IgD-negative memory B cell (primary cell): ENCODE measurements at regions not wholly inside any gene's neighbourhood (a gene's known extent, or its start where the extent isn't known, plus 50 kb on each side); places are given as distances from the start of the nearest gene placed in this dataset.

ENCODE experiments used
- H3K27ac Mint-ChIP-seq, 3 donors: one replicate each; pipeline ENCODE4 v1.8.0; 2020 to 2022; ENCODE audit warnings: mild to moderate bottlenecking in 3 of 3, mixed read lengths in 3 of 3, moderate library complexity in 1 of 3
- H3K27me3 Mint-ChIP-seq: one replicate; pipeline ENCODE4 v1.8.0; 2021; ENCODE audit warnings: mixed read lengths
- H3K36me3 Mint-ChIP-seq: one replicate; pipeline ENCODE4 v1.8.0; 2020; ENCODE audit warnings: mild to moderate bottlenecking, mixed read lengths
- H3K4me1 Mint-ChIP-seq, 3 donors: one replicate each; pipeline ENCODE4 v1.8.0; 2020 to 2022; ENCODE audit warnings: mixed read lengths in 3 of 3, mild to moderate bottlenecking in 1 of 3
- H3K4me3 Mint-ChIP-seq, 4 donors: one replicate each; pipeline ENCODE4 v1.8.0; 2020 to 2022; ENCODE audit warnings: mild to moderate bottlenecking in 4 of 4, mixed read lengths in 4 of 4, moderate library complexity in 3 of 4
- H3K9me3 Mint-ChIP-seq, 3 donors: one replicate each; pipeline ENCODE4 v1.8.0; 2020 to 2021; ENCODE audit warnings: mixed read lengths in 3 of 3, mild to moderate bottlenecking in 1 of 3

- Mint-ChIP-seq H3K4me1 (peaks cover 0 to 1% (median 0%) of the 10 kb centered on the region in 3 donors), H3K27me3 (no peaks in the 10 kb centered on the region), H3K27ac (no peak overlapping the region), H3K9me3 (no peaks in the 10 kb centered on the region), H3K4me3 (no peak overlapping the region), H3K36me3 (no peaks in the 10 kb centered on the region)
Measured at GRCh38 chr2:21318263-21318662, 194.5 kb downstream of the TDRD15 start.

GRCh38 chr2:21326152-21326551 is 202.4 kb downstream of the TDRD15 start:
- Mint-ChIP-seq H3K9me3 (peaks cover 0 to 4% (median 0%) of the 10 kb centered on the region in 3 donors), H3K27ac (no peak overlapping the region), H3K27me3 (no peaks in the 10 kb centered on the region), H3K36me3 (peaks cover 2% of the 10 kb centered on the region), H3K4me1 (no peaks in the 10 kb centered on the region), H3K4me3 (no peak overlapping the region)

GRCh38 chr2:21328177-21328576 is 204.4 kb downstream of the TDRD15 start:
- Mint-ChIP-seq H3K27me3 (no peaks in the 10 kb centered on the region), H3K36me3 (peaks cover 2% of the 10 kb centered on the region), H3K4me1 (no peaks in the 10 kb centered on the region), H3K9me3 (peaks cover 0 to 4% (median 0%) of the 10 kb centered on the region in 3 donors), H3K27ac (no peak overlapping the region), H3K4me3 (no peak overlapping the region)

GRCh38 chr2:21330786-21331391 is 207.1 kb downstream of the TDRD15 start:
- peaks cover 2% of the 10 kb centered on the region for H3K36me3 Mint-ChIP-seq
- no peak overlapping the region for H3K4me3 Mint-ChIP-seq
- H3K27ac Mint-ChIP-seq: no peak overlapping the region
- H3K27me3 Mint-ChIP-seq: no peaks in the 10 kb centered on the region
- peaks cover 0 to 2% (median 0%) of the 10 kb centered on the region in 3 donors for H3K9me3 Mint-ChIP-seq
- H3K4me1 Mint-ChIP-seq: no peaks in the 10 kb centered on the region

- Mint-ChIP-seq H3K4me3 (peak overlapping the region in 1 of 4 donors; percentile 65), H3K9me3 (peaks cover 0 to 2% (median 0%) of the 10 kb centered on the region in 3 donors), H3K27ac (no peak overlapping the region), H3K27me3 (no peaks in the 10 kb centered on the region), H3K4me1 (no peaks in the 10 kb centered on the region), H3K36me3 (peaks cover 2% of the 10 kb centered on the region)
Measured at GRCh38 chr2:21331625-21332370, 208.0 kb downstream of the TDRD15 start.

GRCh38 chr2:21332993-21333625 is 209.3 kb downstream of the TDRD15 start:
- Mint-ChIP-seq H3K27me3 (no peaks in the 10 kb centered on the region), H3K4me1 (no peaks in the 10 kb centered on the region), H3K27ac (no peak overlapping the region)

GRCh38 chr2:21333684-21334083 is 209.9 kb downstream of the TDRD15 start:
- Mint-ChIP-seq H3K27me3 (no peaks in the 10 kb centered on the region), H3K27ac (no peak overlapping the region), H3K36me3 (peaks cover 3% of the 10 kb centered on the region), H3K9me3 (peaks cover 0 to 7% (median 4%) of the 10 kb centered on the region in 3 donors), H3K4me3 (no peak overlapping the region), H3K4me1 (no peaks in the 10 kb centered on the region)

More at GRCh38 chr2:21332993-21333625, 209.3 kb downstream of the TDRD15 start:
- H3K4me3 Mint-ChIP-seq: no peak overlapping the region
- H3K36me3 Mint-ChIP-seq: peaks cover 3% of the 10 kb centered on the region
- peaks cover 0 to 4% (median 4%) of the 10 kb centered on the region in 3 donors for H3K9me3 Mint-ChIP-seq

GRCh38 chr2:21346984-21347383 is 223.2 kb downstream of the TDRD15 start:
- Mint-ChIP-seq H3K4me1 (no peaks in the 10 kb centered on the region), H3K4me3 (no peak overlapping the region), H3K27ac (no peak overlapping the region), H3K36me3 (no peaks in the 10 kb centered on the region), H3K9me3 (peaks cover 0 to 5% (median 1%) of the 10 kb centered on the region in 3 donors), H3K27me3 (no peaks in the 10 kb centered on the region)

- H3K27ac Mint-ChIP-seq: no peak overlapping the region
- no peak overlapping the region for H3K4me3 Mint-ChIP-seq
- H3K4me1 Mint-ChIP-seq: no peaks in the 10 kb centered on the region
- H3K9me3 Mint-ChIP-seq: peaks cover 0 to 3% (median 0%) of the 10 kb centered on the region in 3 donors
- no peaks in the 10 kb centered on the region for H3K27me3 Mint-ChIP-seq
- no peaks in the 10 kb centered on the region for H3K36me3 Mint-ChIP-seq
Measured at GRCh38 chr2:21353879-21354679, 230.3 kb downstream of the TDRD15 start.

- H3K9me3 Mint-ChIP-seq: peaks cover 0 to 3% (median 2%) of the 10 kb centered on the region in 3 donors
- no peaks in the 10 kb centered on the region for H3K27me3 Mint-ChIP-seq
- H3K27ac Mint-ChIP-seq: no peak overlapping the region
- H3K4me1 Mint-ChIP-seq: no peaks in the 10 kb centered on the region
- no peak overlapping the region for H3K4me3 Mint-ChIP-seq
- H3K36me3 Mint-ChIP-seq: no peaks in the 10 kb centered on the region
Measured at GRCh38 chr2:21356086-21356856, 232.5 kb downstream of the TDRD15 start.

- Mint-ChIP-seq H3K4me1 (no peaks in the 10 kb centered on the region), H3K27ac (no peak overlapping the region), H3K9me3 (peaks cover 0 to 3% (median 2%) of the 10 kb centered on the region in 3 donors), H3K36me3 (no peaks in the 10 kb centered on the region), H3K27me3 (no peaks in the 10 kb centered on the region), H3K4me3 (no peak overlapping the region)
Measured at GRCh38 chr2:21356857-21357255, 233.1 kb downstream of the TDRD15 start.

- H3K27ac Mint-ChIP-seq: no peak overlapping the region
- no peaks in the 10 kb centered on the region for H3K36me3 Mint-ChIP-seq
- no peaks in the 10 kb centered on the region for H3K4me1 Mint-ChIP-seq
- H3K9me3 Mint-ChIP-seq: peaks cover 0 to 3% (median 3%) of the 10 kb centered on the region in 3 donors
- H3K27me3 Mint-ChIP-seq: no peaks in the 10 kb centered on the region
- H3K4me3 Mint-ChIP-seq: no peak overlapping the region
Measured at GRCh38 chr2:21358976-21359375, 235.2 kb downstream of the TDRD15 start.

- no peaks in the 10 kb centered on the region for H3K27me3 Mint-ChIP-seq
- H3K27ac Mint-ChIP-seq: no peak overlapping the region
- no peaks in the 10 kb centered on the region for H3K36me3 Mint-ChIP-seq
- H3K9me3 Mint-ChIP-seq: peaks cover 0 to 3% (median 0%) of the 10 kb centered on the region in 3 donors
- H3K4me3 Mint-ChIP-seq: no peak overlapping the region
- H3K4me1 Mint-ChIP-seq: no peaks in the 10 kb centered on the region
Measured at GRCh38 chr2:21361384-21361783, 237.6 kb downstream of the TDRD15 start.

- no peak overlapping the region for H3K27ac Mint-ChIP-seq
- no peaks in the 10 kb centered on the region for H3K4me1 Mint-ChIP-seq
- peaks cover 0 to 3% (median 0%) of the 10 kb centered on the region in 3 donors for H3K9me3 Mint-ChIP-seq
- H3K27me3 Mint-ChIP-seq: no peaks in the 10 kb centered on the region
- no peak overlapping the region for H3K4me3 Mint-ChIP-seq
- no peaks in the 10 kb centered on the region for H3K36me3 Mint-ChIP-seq
Measured at GRCh38 chr2:21361957-21362486, 238.3 kb downstream of the TDRD15 start.
